ENCODE measurements at regions not wholly inside any gene's neighbourhood (a gene's known extent, or its start where the extent isn't known, plus 50 kb on each side); places are given as distances from the start of the nearest gene placed in this dataset.

GRCh38 chr2:19607931-19608771, 249.7 kb upstream of the OSR1 start:
- TF ChIP-seq, protein P1, sequence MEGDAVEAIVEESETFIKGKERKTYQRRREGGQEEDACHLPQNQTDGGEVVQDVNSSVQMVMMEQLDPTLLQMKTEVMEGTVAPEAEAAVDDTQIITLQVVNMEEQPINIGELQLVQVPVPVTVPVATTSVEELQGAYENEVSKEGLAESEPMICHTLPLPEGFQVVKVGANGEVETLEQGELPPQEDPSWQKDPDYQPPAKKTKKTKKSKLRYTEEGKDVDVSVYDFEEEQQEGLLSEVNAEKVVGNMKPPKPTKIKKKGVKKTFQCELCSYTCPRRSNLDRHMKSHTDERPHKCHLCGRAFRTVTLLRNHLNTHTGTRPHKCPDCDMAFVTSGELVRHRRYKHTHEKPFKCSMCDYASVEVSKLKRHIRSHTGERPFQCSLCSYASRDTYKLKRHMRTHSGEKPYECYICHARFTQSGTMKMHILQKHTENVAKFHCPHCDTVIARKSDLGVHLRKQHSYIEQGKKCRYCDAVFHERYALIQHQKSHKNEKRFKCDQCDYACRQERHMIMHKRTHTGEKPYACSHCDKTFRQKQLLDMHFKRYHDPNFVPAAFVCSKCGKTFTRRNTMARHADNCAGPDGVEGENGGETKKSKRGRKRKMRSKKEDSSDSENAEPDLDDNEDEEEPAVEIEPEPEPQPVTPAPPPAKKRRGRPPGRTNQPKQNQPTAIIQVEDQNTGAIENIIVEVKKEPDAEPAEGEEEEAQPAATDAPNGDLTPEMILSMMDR (IDR thresholded peaks at IDR 0.05) = no peak
- TF ChIP-seq POLR2A (IDR thresholded peaks at IDR 0.05) = no peak
